Right lobe of liver (tissue), 6 donors: ENCODE measurements at regions not wholly inside any gene's neighbourhood (a gene's known extent, or its start where the extent isn't known, plus 50 kb on each side); places are given as distances from the start of the nearest gene placed in this dataset.
"Not testable (repeated sequence)": the region's sequence is repeated elsewhere in the genome, so short reads cannot be mapped to it uniquely, and the experiment has no call there.

Source experiments
- ATAC-seq, 4 donors: fragments of 200-7000 bp; cut with Tn5 transposase; one replicate each; pipeline ENCODE4 v1.9.1; 2020; ENCODE audit warnings: mild to moderate bottlenecking in 4 of 4, moderate library complexity in 4 of 4
- DNase-seq, 3 donors: peaks; one replicate each; pipeline ENCODE4 v3.0.0-alpha.2; 2020
- H3K27ac ChIP-seq, 3 donors: fragments of 200-600 bp; one replicate each; pipeline ENCODE4 v1.8.0; 2022
- H3K27me3 ChIP-seq, 2 donors: fragments of 200-600 bp; one replicate each; pipeline ENCODE4 v1.8.0; 2022
- H3K36me3 ChIP-seq, 4 donors: fragments of 200-600 bp; sonication (generic) in 1 of 4; one replicate each; pipeline versions ENCODE4 v1.5.1 to v1.8.0; 2017 to 2022; ENCODE audit warnings: control low read depth in 1 of 4
- H3K4me1 ChIP-seq, 4 donors: fragments of 200-600 bp; sonication (generic) in 1 of 4; one replicate each; pipeline versions ENCODE4 v1.5.1 to v1.8.0; 2017 to 2022; ENCODE audit warnings: control low read depth in 1 of 4
- H3K4me3 ChIP-seq, 3 donors: fragments of 200-600 bp; one replicate each; pipeline ENCODE4 v1.8.0; 2022
- H3K9me3 ChIP-seq, 4 donors: fragments of 200-600 bp; sonication (generic) in 1 of 4; one replicate each; pipeline versions ENCODE4 v1.5.1 to v1.8.0; 2017 to 2022; ENCODE audit warnings: control low read depth in 1 of 4
- CTCF ChIP-seq, 4 donors: fragments of 200-600 bp in 3 of 4; fragments of 450-650 bp in 1 of 4; IDR thresholded peaks; one replicate each; pipeline versions ENCODE4 v1.5.1 to v1.8.0; 2016 to 2022; ENCODE audit warnings: antibody characterized with exemption in 4 of 4, mild to moderate bottlenecking in 2 of 4
- POLR2A ChIP-seq: fragments of 450-650 bp; IDR thresholded peaks from one replicate; pipeline ENCODE4 v1.6.1; 2017; ENCODE audit warnings: antibody characterized with exemption, mild to moderate bottlenecking
- WGBS: methylation state at CpG from one replicate; pipeline ENCODE4 v1.1.6; 2018; ENCODE audit warnings: low coverage, low lambda C conversion rate; ENCODE audit not compliant: insufficient coverage; ENCODE audit errors: missing lambda C conversion rate; 5-methylcytosine and 5-hydroxymethylcytosine counted together
- intact Hi-C, 2 donors: fragments of 100-400 bp; cut with DNase I; formaldehyde crosslinking; loops; one replicate each; pipeline versions ENCODE4 v1.11.2 to v1.14.1; 2022
- donor health status: DM: no; HTN: yes; CAD: no.
- donor health status: DM: no; HTN: no; CAD: no.
- donor health status: DM: no; HTN: no; CAD: no.
- donor health status: DM: no; HTN: yes; CAD: no.
- donor health status: DM: no; HTN: yes; CAD: no.

GRCh38 chr14:28629328-28630004, 137.1 kb upstream of the FOXG1 start:
- ATAC-seq (no peak), DNase-seq (no peak)
- H3K4me3 ChIP-seq = no peak overlapping the region
- no peaks in the 10 kb centered on the region for H3K9me3 ChIP-seq
- TF ChIP-seq CTCF (IDR thresholded peaks at IDR 0.05) = no peak
- no peak for TF ChIP-seq POLR2A
- WGBS = 52% methylated on average over 4 of the region's 4 CpGs
- H3K27me3 ChIP-seq = no peaks in the 10 kb centered on the region
- H3K36me3 ChIP-seq = no peaks in the 10 kb centered on the region
- intact Hi-C loops = no loop called here
- H3K4me1 ChIP-seq = no peaks in the 10 kb centered on the region
- no peak overlapping the region for H3K27ac ChIP-seq

- Histone ChIP-seq H3K27me3 (no peaks in the 10 kb centered on the region), H3K9me3 (no peaks in the 10 kb centered on the region), H3K4me1 (no peaks in the 10 kb centered on the region), H3K27ac (no peak overlapping the region), H3K36me3 (no peaks in the 10 kb centered on the region), H3K4me3 (no peak overlapping the region)
- 87% methylated on average over 3 of the region's 3 CpGs for WGBS
- TF ChIP-seq CTCF (IDR thresholded peaks at IDR 0.05) (no peak), POLR2A (no peak)
- intact Hi-C loops = no loop called here
- no peak for DNase-seq
- ATAC-seq = no peak
Observed at GRCh38 chr14:28630100-28630499, 136.5 kb upstream of the FOXG1 start.

GRCh38 chr14:28635387-28635786, 131.2 kb upstream of the FOXG1 start:
- DNase-seq (no peak), ATAC-seq (peak in 2 of 4 donors; percentile 62 to 65)
- H3K4me1 ChIP-seq = no peaks in the 10 kb centered on the region
- H3K36me3 ChIP-seq = no peaks in the 10 kb centered on the region
- no peaks in the 10 kb centered on the region for H3K27me3 ChIP-seq
- intact Hi-C loops = no loop called here
- H3K27ac ChIP-seq = no peak overlapping the region
- H3K4me3 ChIP-seq = no peak overlapping the region
- no peaks in the 10 kb centered on the region for H3K9me3 ChIP-seq
- TF ChIP-seq POLR2A (no peak), CTCF (IDR thresholded peaks at IDR 0.05) (peak; percentile 28 to 59 (median 52))
- 2% methylated on average over 7 of the region's 7 CpGs for WGBS

GRCh38 chr14:28635816-28636215, 130.8 kb upstream of the FOXG1 start:
- H3K36me3 ChIP-seq, H3K4me3 ChIP-seq, ATAC-seq, H3K27ac ChIP-seq, H3K4me1 ChIP-seq, H3K9me3 ChIP-seq, H3K27me3 ChIP-seq, intact Hi-C loops, DNase-seq: not testable (repeated sequence)
- WGBS = 38% methylated on average over 2 of the region's 2 CpGs

GRCh38 chr14:28641189-28641588, 125.4 kb upstream of the FOXG1 start:
- H3K27me3 ChIP-seq, DNase-seq, H3K4me1 ChIP-seq, H3K27ac ChIP-seq, H3K4me3 ChIP-seq, H3K9me3 ChIP-seq, H3K36me3 ChIP-seq, intact Hi-C loops, ATAC-seq: not testable (repeated sequence)
- WGBS = no CpG with 5 or more reads among the region's 6 CpGs
